Activated T-helper 1 cell treated with anti-CD3 and anti-CD28 coated beads, Interleukin-12 subunit alpha, Interleukin-12 subunit beta, Interleukin-2, Interleukin-4 antibody, amounts not matched to agents 30 ng/mL and 10 ng/mL and 1 ng/mL, durations not matched to agents 14 hours and 24 hours and 36 hours (primary cell): ENCODE measurements at regions not wholly inside any gene's neighbourhood (a gene's known extent, or its start where the extent isn't known, plus 50 kb on each side); places are given as distances from the start of the nearest gene placed in this dataset.
"Not testable (repeated sequence)": the region's sequence is repeated elsewhere in the genome, so short reads cannot be mapped to it uniquely, and the experiment has no call there.

Experiments used
- DNase-seq: peaks from one replicate; pipeline ENCODE4 v3.0.0; 2021; ENCODE audit warnings: low spot score
- H3K27ac Mint-ChIP-seq: one replicate; pipeline ENCODE4 v1.8.0; 2021; ENCODE audit warnings: mild to moderate bottlenecking, mixed read lengths
- H3K27me3 Mint-ChIP-seq: one replicate; pipeline ENCODE4 v1.8.0; 2022; ENCODE audit warnings: mild to moderate bottlenecking, moderate library complexity, mixed read lengths; ENCODE audit not compliant: insufficient read depth
- H3K36me3 Mint-ChIP-seq: one replicate; pipeline ENCODE4 v1.8.0; 2021; ENCODE audit warnings: low read depth, mixed read lengths
- H3K4me1 Mint-ChIP-seq: one replicate; pipeline ENCODE4 v1.8.0; 2021; ENCODE audit warnings: low read depth, mixed read lengths
- H3K4me3 Mint-ChIP-seq: one replicate; pipeline ENCODE4 v1.8.0; 2021; ENCODE audit warnings: mild to moderate bottlenecking, moderate library complexity, mixed read lengths
- H3K9me3 Mint-ChIP-seq: one replicate; pipeline ENCODE4 v1.8.0; 2021; ENCODE audit warnings: mixed read lengths
- intact Hi-C: fragments of 100-400 bp; cut with micrococcal nuclease; formaldehyde crosslinking; loops from one replicate; pipeline ENCODE4 v1.15.1; 2024

DNA sequence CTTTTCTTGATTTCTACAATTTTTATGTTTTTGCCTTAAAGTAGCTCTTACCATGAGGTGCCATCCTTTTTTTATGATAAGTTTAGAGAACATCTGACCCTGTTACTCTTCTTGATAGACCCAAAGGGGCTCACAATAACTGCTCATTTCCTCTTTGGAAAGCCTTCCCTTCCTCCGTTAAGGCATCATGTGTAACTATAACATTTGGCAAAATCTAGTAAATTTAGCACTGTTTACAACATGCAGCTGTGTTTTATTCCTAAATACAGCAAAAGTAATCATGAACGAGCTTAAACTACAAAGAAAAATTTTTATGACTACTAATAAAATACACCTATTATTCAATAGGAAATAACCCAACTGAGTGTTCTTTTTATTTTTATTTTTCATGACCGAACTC is 705.1 kb downstream of the MAT2B start:
- no peaks in the 10 kb centered on the region for H3K36me3 Mint-ChIP-seq
- H3K27me3 Mint-ChIP-seq, result no peaks in the 10 kb centered on the region
- H3K27ac Mint-ChIP-seq, result no peak overlapping the region
- intact Hi-C loops, result no loop called here
- H3K4me3 Mint-ChIP-seq, result no peak overlapping the region
- DNase-seq, result no peak
- H3K4me1 Mint-ChIP-seq, result no peaks in the 10 kb centered on the region
- H3K9me3 Mint-ChIP-seq, result no peaks in the 10 kb centered on the region

DNA sequence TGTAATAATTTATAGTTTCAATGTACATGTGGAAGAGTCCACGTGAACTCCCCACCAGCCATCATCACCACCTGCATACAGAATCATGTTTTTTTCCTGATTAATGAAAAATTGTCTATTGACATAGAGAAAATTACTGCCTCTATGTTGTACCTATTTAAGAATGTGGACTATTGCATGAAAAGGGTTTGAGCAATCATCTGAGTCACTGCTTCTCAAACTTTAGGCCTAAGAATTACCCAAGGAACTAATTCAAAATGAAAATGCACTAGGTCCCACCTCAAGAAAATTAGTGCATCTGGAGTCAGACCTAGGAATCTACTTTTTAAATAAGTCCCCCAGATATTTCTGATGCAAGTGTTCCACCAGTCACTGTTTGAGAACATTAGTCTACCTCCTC is 709.3 kb downstream of the MAT2B start:
- H3K9me3 Mint-ChIP-seq, result no peaks in the 10 kb centered on the region
- intact Hi-C loops, result no loop called here
- H3K27ac Mint-ChIP-seq, result no peak overlapping the region
- no peaks in the 10 kb centered on the region for H3K27me3 Mint-ChIP-seq
- no peaks in the 10 kb centered on the region for H3K4me1 Mint-ChIP-seq
- H3K4me3 Mint-ChIP-seq, result no peak overlapping the region
- no peak for DNase-seq
- H3K36me3 Mint-ChIP-seq, result no peaks in the 10 kb centered on the region

DNA sequence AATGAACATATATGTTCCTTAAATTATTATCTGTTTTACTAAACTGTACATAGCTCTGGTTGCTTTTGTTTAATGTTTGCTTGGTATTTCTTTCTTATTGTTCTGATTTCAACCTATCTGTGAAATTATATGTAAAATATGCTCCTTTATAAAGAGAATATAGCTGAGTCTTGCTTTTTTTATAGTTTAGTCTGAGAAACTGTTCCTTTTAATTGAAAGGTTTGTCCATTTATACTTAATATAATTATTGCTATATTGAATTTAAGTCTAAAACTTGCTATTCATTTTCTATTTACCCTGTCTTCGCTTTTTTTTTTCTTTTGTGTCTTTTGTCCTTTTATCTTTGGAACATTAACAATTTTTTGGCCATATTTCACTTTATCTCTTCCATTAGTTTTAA is 712.0 kb downstream of the MAT2B start:
- Mint-ChIP-seq H3K9me3 (no peaks in the 10 kb centered on the region), H3K27ac (no peak overlapping the region), H3K27me3 (no peaks in the 10 kb centered on the region), H3K4me3 (no peak overlapping the region), H3K4me1 (no peaks in the 10 kb centered on the region), H3K36me3 (no peaks in the 10 kb centered on the region)
- DNase-seq, result no peak
- intact Hi-C loops, result no loop called here

DNA sequence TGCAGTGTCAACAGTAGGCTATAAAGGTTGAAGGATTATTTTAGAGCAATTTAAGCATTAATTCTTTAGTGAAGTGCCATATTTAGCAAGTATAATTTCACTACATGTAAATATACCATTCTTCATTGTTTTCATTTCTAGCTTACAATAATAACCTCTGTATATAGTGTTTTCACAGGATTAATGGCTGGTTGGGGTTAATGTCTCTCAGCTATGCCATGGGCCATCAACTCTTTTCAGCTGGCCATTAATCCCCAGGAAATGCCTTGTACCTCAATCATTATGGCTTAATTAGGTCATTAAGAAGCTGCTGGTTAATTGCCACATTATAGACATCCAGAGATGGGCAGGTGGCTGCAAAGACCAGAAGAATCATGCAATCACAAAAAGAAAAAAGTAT is 715.1 kb downstream of the MAT2B start:
- H3K4me3 Mint-ChIP-seq, result no peak overlapping the region
- H3K36me3 Mint-ChIP-seq, result no peaks in the 10 kb centered on the region
- H3K4me1 Mint-ChIP-seq, result no peaks in the 10 kb centered on the region
- H3K27me3 Mint-ChIP-seq, result no peaks in the 10 kb centered on the region
- intact Hi-C loops, result no loop called here
- peaks cover 5% of the 10 kb centered on the region for H3K9me3 Mint-ChIP-seq
- no peak overlapping the region for H3K27ac Mint-ChIP-seq
- no peak for DNase-seq

DNA sequence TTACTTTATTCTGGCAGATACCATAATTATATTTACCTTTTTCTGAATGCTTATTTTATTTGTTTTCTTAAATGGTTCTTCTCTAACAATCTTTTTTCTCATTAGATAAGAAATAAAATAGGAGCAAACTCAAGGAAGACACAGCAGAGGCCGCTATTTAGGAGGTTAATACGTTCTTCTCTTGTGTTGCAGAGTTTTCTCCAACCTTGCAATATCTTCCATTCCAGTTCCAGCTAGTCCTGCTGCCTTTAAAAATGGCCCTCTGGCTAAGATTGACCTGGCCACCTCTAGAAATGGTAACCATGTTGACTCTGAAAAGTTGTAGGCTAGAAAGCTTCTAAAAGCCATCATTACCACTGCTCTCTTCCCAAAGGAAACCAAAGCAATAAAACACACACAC is 718.8 kb downstream of the MAT2B start:
- Mint-ChIP-seq H3K4me1 (no peaks in the 10 kb centered on the region), H3K27ac (no peak overlapping the region), H3K36me3 (no peaks in the 10 kb centered on the region), H3K27me3 (no peaks in the 10 kb centered on the region), H3K9me3 (peaks cover 9% of the 10 kb centered on the region), H3K4me3 (no peak overlapping the region)
- no peak for DNase-seq
- intact Hi-C loops, result no loop called here

DNA sequence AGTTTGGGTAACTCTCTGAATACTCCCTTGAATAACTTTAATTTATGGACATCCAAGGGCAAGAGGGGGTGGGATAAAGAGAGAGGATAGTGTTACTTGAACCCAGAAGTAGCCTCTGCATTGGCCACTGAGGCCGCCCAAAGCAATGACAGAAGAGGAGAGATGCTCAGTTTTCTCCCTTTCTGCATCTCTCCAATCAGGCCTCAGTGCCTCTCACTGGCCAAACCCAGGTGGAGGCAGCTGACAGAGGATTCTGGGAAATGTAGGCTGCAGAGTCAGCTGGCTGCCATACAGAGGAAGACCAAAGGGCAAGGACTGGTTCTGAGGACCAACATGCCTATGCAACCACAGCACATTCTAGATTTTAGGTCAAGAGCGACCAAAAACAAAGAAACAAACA is 719.4 kb downstream of the MAT2B start:
- intact Hi-C loops, result no loop called here
- H3K9me3 Mint-ChIP-seq, result peaks cover 9% of the 10 kb centered on the region
- no peaks in the 10 kb centered on the region for H3K36me3 Mint-ChIP-seq
- no peak overlapping the region for H3K27ac Mint-ChIP-seq
- no peaks in the 10 kb centered on the region for H3K27me3 Mint-ChIP-seq
- no peaks in the 10 kb centered on the region for H3K4me1 Mint-ChIP-seq
- DNase-seq, result no peak
- H3K4me3 Mint-ChIP-seq, result no peak overlapping the region

DNA sequence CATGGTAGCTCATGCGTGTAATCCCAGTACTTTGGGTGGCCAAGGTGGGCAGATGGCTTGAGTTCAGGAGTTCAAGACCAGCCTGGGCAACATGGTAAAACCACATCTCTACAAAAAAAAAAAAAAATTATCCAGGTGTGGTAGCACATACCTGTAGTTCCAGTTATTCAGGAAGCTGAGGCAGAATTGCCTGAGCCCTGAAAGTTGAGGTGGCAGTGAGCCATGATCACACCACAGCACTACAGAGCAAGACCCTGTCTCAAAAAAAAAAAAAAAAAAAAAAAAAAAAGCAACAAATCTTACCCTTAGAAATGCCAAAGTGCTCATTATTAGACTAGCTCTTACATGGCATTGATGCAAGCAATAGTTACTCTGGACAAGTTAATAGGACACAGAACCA is 724.9 kb downstream of the MAT2B start:
- peaks cover 4% of the 10 kb centered on the region for H3K9me3 Mint-ChIP-seq
- no peak for DNase-seq
- H3K4me3 Mint-ChIP-seq, result no peak overlapping the region
- H3K4me1 Mint-ChIP-seq, result no peaks in the 10 kb centered on the region
- no peaks in the 10 kb centered on the region for H3K36me3 Mint-ChIP-seq
- no peak overlapping the region for H3K27ac Mint-ChIP-seq
- no peaks in the 10 kb centered on the region for H3K27me3 Mint-ChIP-seq
- intact Hi-C loops, result no loop called here

DNA sequence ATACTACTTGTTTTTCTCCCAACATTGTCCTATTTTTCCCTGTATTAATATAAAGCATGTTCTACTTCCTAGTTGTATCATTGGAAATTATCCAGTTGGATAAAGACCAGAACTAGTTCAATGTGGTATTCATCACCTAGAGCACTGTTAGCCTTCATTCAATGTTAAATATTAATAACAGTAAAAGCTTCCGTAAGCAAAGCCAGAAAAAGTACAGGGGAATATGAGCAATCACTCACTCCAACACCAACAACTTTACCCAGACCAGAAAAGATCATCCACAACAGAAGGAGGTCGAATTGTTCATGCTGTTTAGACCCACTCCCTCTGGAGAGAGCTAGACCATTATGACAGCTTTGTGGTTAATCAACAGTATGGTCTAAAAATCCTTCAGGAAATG is 728.4 kb downstream of the MAT2B start:
- no peak for DNase-seq
- H3K27ac Mint-ChIP-seq, result no peak overlapping the region
- no peaks in the 10 kb centered on the region for H3K9me3 Mint-ChIP-seq
- no peak overlapping the region for H3K4me3 Mint-ChIP-seq
- intact Hi-C loops, result no loop called here
- no peaks in the 10 kb centered on the region for H3K4me1 Mint-ChIP-seq
- H3K36me3 Mint-ChIP-seq, result no peaks in the 10 kb centered on the region
- no peaks in the 10 kb centered on the region for H3K27me3 Mint-ChIP-seq

DNA sequence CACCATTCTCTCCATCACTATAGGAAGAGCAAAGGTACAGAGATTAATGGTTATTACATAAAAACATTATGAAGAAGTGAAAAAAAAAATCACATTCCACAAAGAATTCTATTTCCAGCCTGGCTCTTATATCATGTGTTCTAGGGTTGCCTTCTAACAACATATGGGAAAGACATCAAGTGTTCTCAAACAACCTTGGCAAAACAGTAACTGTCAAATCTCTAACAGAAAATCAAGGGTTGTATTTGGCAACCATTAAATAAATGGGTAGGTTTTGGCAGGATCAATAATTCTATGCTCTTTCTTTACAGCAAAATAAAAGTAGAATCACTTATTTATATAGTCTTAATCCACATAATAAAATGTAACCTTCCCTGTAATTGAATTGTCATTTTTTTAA is 728.9 kb downstream of the MAT2B start:
- H3K9me3 Mint-ChIP-seq, result no peaks in the 10 kb centered on the region
- H3K27me3 Mint-ChIP-seq, result no peaks in the 10 kb centered on the region
- DNase-seq, result no peak
- no peak overlapping the region for H3K27ac Mint-ChIP-seq
- no peaks in the 10 kb centered on the region for H3K36me3 Mint-ChIP-seq
- no peak overlapping the region for H3K4me3 Mint-ChIP-seq
- intact Hi-C loops, result no loop called here
- H3K4me1 Mint-ChIP-seq, result no peaks in the 10 kb centered on the region

DNA sequence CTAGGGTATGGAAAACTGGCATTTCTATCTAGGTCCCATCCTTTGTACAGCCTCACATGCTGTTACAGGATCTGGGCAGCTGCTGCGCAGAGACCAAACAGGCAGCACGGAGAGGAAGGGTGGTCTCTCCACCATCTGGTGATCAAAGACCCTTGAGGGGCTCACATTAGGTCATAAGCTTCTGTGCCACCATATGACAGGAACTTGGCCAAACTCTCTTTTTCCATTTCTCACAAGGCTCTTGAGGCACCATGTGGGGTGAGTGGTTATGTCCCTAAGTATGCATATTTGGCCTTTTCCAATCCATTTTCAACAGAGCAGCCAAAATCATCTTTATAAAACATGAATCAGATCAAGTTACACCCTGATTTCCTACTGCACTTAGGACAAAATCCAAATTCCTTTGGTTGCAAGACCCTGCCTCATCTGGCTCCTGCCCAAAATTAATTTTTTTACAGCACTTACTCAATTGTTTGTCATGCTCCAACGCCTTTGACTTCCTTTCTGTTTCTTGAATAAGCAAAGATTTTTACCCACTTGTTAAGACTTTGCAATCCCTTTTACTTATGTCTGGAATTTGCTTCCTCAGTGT is 730.0 kb downstream of the MAT2B start:
- Mint-ChIP-seq H3K4me1 (no peaks in the 10 kb centered on the region), H3K27me3 (no peaks in the 10 kb centered on the region), H3K27ac (no peak overlapping the region), H3K4me3 (no peak overlapping the region), H3K9me3 (no peaks in the 10 kb centered on the region), H3K36me3 (no peaks in the 10 kb centered on the region)
- no peak for DNase-seq
- intact Hi-C loops, result no loop called here

DNA sequence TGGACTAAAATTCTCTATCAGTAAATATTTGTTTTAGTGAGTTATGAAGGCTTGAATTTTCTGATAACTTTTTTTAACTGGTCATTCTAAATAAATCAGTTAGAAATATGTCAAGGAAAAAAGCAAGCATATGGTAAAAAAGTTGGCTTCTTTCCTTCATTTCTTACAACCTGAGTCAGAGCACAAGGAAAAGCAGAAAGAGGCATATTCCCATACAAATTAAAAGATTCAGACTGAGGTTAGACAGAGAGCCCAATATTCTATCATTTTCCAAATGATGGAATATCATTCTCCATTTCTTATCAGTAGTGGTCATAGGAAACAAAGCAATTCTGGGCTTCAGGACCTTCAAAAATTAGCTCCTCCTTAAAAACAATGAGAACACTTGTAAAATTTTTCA is 732.1 kb downstream of the MAT2B start:
- Mint-ChIP-seq H3K36me3 (no peaks in the 10 kb centered on the region), H3K27ac (no peak overlapping the region), H3K9me3 (no peaks in the 10 kb centered on the region), H3K4me1 (no peaks in the 10 kb centered on the region), H3K4me3 (no peak overlapping the region), H3K27me3 (no peaks in the 10 kb centered on the region)
- DNase-seq, result no peak
- intact Hi-C loops, result no loop called here

DNA sequence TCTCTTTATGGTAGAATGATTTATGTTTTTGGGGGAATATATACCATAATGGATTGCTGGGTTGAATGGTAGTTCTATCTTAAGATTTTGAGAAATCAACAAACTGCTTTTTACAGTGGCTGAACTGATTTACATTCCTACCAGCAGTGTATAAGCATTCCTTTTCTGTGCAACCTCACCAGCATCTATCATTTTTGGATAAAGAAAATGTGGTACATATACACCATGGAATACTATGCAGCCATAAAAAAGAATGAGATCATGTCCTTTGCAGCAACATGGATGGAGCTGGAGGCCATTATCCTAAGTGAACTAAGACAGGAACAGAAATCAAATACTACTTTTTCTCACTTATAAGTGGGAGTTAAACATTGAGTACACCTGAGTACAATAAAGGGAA is 746.4 kb downstream of the MAT2B start:
- H3K4me3 Mint-ChIP-seq, intact Hi-C loops, H3K36me3 Mint-ChIP-seq, H3K27ac Mint-ChIP-seq, H3K4me1 Mint-ChIP-seq, H3K9me3 Mint-ChIP-seq, H3K27me3 Mint-ChIP-seq, DNase-seq: not testable (repeated sequence)

DNA sequence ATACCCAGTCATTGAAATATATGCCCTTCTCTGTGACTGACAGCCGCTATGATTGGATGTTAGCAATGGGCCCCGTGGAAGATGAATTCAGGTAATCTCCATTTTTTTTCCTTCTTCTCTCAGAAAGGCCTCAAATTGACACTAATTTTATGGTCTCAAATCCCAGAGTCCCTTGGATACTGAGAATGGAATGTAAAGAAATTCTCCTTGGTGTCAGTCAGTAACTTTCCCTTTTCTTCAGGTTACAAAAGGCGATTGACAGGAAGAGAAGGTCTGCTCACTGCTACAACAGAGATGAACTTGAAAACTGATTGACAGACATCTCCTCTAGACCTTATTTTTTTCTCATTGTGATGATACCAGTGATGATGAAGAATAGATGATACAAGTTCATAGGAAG is 748.3 kb downstream of the MAT2B start:
- no peak for DNase-seq
- H3K4me1 Mint-ChIP-seq, result no peaks in the 10 kb centered on the region
- H3K27ac Mint-ChIP-seq, result no peak overlapping the region
- no peaks in the 10 kb centered on the region for H3K36me3 Mint-ChIP-seq
- H3K27me3 Mint-ChIP-seq, result no peaks in the 10 kb centered on the region
- intact Hi-C loops, result no loop called here
- no peak overlapping the region for H3K4me3 Mint-ChIP-seq
- peaks cover 3% of the 10 kb centered on the region for H3K9me3 Mint-ChIP-seq

DNA sequence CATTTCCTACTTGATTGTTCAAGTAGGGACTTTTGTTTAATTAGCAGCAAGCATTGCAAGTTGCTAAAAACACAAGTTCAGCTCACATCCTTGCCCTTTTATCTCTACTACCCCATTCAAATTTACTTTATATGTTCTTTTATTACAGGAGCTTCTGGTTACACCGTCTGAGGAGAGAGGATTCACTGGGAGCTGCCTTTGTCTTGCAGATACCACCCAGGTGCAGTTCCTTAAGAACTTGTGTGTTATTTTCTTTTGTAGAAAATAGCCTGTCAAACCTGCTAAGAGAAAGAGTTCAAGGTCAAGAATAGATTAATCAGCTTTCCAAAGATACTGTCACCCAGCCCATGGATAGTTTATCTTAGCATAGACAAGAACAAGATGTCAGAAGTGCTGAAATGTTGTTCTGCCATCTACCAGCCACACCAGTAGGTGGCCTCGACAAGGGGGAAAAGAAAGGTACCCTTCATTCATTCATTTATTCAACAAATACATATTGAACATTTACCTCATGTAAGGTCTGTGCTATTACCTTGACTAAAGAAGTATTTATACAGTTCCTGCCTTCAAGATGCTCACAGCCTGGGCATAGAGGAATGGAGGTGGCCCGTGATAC is 750.3 kb downstream of the MAT2B start:
- Mint-ChIP-seq H3K9me3 (peaks cover 3% of the 10 kb centered on the region), H3K4me3 (no peak overlapping the region), H3K27me3 (no peaks in the 10 kb centered on the region), H3K27ac (no peak overlapping the region), H3K36me3 (no peaks in the 10 kb centered on the region), H3K4me1 (no peaks in the 10 kb centered on the region)
- intact Hi-C loops, result no loop called here
- no peak for DNase-seq
